ENCODE measurements at regions not wholly inside any gene's neighbourhood (a gene's known extent, or its start where the extent isn't known, plus 50 kb on each side); places are given as distances from the start of the nearest gene placed in this dataset.
A peak's percentile ranks its signal among the peaks of the same experiment; 100 is the strongest.

DNA sequence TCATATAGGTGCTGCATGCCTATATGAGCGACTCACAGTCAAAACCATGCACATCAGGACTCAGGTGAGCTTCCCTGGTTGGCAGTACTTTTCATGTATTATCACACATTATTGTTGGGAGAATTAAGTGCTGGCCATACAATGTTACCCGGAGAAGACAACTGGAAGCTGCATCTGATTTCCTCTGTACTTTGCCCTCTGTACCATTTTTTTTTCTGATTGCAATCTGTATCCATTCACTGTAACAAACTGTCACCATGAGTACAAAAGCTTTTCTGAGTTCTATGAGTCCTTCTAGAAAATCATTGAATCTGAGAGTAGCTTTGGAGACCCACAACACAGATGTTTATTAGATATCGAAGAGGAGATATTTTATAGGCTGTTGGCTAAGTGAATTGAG lies 651.0 kb downstream of the NR2F1-AS1 start:
- DNase-seq (ENCODE audit: low read depth) = no peak

DNA sequence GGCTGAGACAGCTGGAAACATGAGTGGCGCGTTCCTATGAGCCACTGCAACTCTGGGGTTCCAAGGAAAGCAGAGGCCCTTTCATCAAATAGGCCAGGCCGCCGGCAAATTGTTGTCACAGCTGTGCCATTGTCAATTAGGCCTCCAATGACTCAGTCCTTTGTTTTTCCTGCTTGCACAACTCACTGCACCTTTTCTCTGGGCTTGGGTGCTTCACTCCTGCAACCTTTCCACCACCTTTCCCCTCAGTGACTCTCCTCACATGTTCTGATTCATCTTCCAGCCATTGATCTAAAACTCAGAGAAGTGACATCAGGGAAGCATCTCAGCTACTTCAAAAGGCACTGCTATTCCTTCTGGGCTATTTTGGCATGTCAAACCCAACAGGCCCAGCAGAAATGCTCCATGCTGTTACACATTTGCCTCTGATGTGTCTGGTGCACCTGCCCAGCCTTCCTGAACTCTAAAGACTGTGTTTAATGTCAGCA lies 653.7 kb downstream of the NR2F1-AS1 start:
- no peak for DNase-seq (ENCODE audit: low read depth)

DNA sequence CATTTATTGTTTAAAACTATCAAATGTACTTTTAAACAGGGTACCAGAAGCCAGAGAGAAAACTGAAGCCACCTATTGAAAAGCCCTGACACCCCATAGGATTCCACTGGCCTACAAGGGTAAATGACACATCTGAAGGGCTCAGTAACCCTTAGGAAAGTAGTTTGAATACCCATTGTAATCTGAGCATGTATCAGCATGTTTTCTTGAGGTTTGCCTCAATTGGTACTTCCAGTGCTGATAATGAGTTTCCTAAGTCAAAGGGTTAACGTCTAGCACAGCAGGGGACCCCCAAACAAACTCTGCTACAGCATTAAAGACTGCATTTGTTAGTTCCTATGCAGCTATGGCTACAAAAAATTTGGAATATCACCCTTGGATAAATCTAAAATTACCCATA lies 657.1 kb downstream of the NR2F1-AS1 start:
- DNase-seq (ENCODE audit: low read depth) = no peak

DNA sequence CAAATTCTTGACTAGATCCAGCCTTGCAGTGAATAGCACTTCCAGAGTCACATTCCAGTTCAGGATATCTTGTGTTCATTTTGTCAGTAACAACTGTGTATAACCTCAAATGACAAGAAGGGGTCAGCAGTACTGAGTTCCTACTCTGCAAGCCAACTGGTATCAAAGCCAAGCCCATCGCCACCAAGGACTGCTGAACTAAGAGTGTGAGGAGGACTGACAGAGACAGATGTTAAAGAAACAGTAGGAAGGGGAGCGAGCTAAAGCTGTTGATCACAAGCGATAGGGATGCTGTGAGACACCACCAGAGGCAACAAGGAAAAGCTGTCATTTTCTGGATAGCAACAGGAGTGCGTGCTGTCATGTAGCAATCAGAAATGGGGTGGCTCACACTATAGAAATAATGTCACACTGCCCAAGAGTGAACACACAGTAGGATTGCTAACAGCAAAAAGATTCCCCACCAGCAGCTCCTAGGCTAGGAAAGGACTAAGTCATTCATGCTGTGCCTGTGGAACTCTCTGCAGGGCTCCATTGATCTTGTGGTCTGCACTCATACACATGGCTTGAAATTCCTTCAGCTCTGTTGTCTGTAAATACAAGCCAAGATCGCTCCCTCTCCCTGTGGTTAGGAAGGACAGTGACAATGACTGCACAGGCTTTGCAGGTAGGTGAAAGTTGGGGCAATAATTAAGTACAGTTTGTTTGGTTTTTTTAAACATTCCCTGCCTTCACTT lies 658.6 kb downstream of the NR2F1-AS1 start:
- DNase-seq (ENCODE audit: low read depth) = no peak

DNA sequence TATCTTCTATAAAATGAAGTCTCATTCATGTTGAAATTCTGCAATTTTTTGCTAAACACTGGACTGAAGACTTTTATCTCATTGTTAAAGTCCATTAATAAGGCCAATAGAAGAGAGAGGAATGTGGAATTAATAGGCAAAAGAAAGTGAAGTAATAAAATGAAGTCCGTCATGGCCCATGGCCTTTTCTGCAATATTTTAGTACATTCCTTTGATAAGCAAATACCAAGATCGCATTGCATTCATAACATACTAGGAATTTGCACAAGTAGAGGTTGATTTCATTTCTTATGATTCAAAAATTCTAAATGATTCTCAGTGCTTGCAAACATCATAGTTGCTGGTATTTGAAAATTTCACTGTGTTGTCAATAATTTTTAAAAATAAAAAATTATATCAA lies 664.0 kb downstream of the NR2F1-AS1 start:
- DNase-seq (ENCODE audit: low read depth) = no peak

DNA sequence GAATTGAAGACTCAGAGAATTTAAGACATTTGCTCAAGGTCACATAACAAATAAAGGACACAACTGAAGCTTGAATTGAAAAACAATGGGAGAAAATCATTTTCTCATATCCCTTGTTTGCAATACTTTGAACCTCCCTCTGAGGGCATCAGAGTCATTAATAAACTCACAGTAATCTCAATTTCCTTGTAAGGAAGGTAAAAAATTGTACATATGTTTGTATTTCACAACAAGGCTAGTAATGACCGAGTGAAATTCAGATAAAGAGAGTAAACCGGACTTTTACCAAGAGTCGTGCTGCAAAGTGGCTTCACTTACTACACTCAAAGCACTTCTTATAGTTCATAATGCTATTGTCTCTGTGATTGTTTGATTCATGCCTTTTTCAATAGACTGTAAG lies 665.0 kb downstream of the NR2F1-AS1 start:
- DNase-seq (ENCODE audit: low read depth) = peak; percentile 20

DNA sequence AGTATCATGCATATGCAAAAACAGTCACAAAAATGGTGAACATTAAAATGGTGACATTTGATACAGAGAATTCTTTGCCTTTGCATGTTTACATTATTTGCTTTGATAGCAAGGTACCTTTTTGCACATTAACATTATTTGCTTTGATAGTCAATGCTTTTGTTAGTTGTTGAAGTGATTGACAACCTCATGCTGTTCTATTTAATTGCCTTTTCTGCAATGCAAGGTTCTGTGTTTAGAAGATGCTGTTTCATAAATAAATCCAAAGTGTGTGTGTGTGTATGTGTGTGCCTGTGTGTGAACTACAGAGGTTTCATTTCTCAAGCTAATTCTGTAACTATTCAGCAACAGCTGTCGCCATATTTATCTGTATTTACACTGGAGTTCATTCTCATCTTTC lies 668.7 kb downstream of the NR2F1-AS1 start:
- no peak for DNase-seq (ENCODE audit: low read depth)

DNA sequence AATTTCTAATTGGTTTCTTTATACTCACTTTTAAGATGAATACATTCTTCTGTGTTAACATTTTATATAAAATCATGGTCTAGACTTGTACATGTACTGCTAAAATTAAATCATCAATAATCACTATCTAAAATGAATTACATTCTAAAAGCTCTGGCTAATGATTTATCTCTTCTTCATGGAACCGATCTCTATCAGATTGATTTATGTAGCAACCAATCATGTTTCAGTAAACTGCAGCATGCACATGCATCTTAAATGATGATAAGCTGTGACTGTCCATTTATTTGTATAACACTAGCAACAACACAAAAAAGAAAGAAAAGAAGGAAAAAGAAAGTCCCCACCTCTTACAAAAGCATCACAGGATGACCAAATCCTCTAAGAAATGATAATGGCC lies 669.2 kb downstream of the NR2F1-AS1 start:
- DNase-seq (ENCODE audit: low read depth) = no peak

DNA sequence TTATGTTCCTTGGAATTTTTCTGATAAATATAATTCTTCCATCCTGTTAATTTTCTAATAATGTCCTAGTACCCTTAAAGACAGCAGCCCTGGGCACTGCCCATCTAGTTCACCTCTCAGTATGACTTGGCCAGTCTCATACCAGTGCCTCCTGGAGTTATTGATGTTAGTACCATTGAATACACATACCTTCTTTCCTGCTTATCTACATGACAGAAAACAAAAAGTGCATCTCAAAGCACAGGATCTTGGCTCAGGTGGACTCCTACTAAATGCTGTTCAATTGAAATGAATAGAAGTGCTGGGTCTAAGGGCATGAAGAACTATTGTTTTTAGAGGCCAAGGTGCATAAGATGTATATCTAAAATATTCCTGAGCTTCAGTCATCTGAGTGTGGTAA lies 669.7 kb downstream of the NR2F1-AS1 start:
- DNase-seq (ENCODE audit: low read depth) = no peak

DNA sequence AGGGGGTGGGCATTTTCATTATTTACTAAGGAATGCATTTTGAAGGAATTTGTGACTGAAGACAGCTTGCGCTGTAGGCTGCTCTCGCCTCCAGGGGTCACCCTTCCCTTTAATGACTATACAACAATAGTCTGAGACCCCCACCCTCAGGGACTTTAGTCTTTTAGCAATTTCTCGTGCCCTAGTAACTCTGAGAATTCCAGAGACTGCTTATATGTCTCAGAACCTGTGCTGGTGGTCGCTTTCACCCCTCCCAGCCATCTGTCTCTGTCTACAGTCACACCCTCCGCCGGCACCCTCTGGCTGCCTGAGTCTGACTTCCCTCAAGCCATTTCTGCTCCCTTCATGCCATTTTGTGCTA lies 671.4 kb downstream of the NR2F1-AS1 start:
- peak; percentile 4 for DNase-seq (ENCODE audit: low read depth)

DNA sequence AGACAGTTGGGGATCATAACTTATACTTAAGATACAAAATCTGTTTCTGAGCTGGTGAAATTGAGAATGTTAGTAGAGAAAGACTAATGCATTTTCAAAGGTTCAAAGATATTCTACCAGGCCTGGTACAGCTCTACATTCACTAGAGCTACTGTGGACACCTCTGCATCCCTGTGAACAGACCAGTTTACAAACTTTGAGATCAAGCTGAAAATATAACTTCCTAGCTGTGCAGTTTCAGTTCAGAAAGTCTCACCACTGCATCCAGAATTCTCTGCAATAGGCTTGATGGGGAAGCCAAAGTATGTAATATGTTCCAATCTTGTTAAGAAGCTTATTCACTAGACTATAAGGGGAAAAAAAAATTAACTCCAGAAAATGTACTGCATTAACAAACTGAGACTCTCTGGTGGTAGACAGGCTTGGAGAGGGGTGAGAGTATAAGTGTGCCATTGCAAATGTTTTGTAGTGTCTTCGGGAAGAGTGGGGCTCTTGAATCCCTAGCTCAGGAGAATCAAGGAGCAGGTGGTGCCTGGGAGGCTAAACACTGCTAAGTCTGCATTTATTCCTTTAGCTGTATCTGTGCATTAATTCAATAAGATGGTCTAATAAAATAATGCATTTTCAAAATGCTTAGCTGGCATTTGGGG lies 671.9 kb downstream of the NR2F1-AS1 start:
- no peak for DNase-seq (ENCODE audit: low read depth)

DNA sequence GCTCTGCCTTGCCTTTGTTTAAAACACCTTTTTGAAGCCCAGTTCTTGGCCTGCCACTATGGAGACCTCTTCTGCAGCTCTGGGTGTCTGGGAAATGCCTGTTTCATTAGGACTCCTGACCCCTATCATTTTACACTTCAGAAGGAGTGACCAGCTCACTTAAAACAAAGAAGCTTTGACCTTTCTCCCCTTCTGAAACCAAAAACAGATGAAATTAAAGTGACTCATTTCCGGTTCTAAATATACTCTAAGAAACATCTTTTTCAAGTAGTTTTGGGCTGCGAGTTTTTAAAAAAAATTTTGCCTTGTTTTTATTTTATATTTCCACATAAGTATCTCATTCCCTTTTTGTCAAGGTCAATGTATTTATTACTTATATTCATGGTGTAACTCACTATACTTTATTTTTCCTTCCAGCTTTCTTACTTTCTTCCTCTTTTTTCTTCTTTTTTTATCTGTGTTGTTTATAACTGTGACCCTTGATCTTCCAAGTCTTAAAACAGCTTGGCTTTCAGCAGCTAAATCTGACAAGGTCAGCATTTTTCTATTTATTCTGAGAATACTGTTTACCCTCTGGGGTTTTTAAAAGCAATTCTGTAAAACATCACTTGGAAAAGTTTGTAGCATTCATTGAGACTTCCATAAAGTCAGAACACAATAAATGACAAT lies 672.9 kb downstream of the NR2F1-AS1 start:
- peak; percentile 49 for DNase-seq (ENCODE audit: low read depth)

DNA sequence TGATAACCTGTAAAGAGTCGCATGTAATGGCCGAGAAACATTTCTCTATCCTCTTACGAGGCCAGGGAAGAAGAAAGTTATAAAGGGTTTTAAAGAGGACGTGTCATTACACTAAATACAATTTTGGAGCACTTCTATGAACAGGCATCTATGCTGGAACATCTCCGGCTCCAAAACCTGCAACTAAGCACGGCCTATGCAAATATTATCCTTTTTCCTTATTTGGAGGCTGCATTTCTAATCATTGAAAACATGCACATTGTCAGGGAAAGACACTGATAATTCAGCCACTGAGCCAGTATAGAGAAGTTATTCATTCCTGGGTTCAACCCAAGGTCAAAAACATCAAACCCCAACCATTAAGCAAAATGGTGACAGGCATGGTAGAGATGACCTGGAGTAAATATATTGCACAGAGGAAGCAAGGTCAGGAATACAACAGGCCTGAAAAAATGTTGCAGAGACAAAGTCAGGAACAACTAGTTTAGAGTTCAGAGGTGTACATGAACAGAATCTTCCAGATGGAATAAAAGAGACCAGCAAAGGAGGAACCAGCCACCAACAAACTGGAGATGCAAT lies 674.1 kb downstream of the NR2F1-AS1 start:
- no peak for DNase-seq (ENCODE audit: low read depth)

DNA sequence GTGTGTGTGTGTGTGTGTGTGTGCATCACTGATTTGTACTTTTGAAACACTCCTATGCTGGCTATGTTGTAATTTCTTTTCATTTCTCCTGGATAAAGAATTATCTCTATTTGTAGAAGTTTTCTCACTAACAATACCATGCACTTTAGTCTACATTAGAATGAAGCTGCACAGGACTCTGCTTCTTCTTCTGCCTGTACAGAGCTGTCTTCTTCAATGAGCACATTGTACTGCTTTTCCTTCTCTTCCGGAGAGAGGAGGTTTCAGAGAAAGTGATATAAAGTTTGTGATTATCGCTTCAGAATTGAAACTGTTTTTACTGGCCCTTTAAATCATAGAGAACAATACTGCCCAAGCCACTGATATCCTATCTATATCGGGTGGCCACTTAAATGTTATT lies 677.0 kb downstream of the NR2F1-AS1 start:
- DNase-seq (ENCODE audit: low read depth) = no peak

DNA sequence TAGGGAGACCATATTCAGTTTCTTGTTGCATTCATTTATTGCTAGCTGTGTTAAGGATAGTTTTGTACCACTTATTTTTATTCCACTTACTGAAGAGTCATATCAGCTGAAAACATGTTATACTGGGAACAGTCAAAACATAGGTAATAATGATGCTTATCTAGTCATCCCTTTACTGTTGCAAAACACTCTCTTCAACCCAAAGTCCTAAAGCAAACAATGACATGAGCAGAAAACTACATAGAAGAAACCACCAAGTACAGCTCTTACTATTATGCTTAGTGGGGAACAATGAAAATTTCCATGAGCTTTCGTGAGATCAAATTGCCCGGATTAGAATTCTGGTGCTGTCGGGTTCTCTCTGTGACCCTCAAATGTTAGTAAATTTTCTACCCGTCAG lies 681.4 kb downstream of the NR2F1-AS1 start:
- no peak for DNase-seq (ENCODE audit: low read depth)

DNA sequence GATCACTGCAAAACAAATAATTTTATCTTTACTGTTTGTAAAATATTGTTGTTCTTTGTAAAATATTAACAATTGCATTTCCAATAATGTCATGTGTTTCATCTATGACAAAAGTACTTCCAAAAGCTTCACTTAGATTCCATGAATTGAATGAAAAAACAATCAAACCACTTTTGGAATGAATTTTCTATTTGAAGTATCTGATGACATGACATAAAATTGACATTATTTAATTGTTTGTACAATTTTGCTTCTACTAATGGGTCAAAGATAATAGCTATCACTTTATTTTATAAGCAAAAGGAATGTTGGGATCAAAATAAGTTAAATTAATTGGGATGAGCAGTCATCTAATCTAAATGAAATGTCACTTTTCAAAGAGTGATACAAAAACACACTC lies 684.3 kb downstream of the NR2F1-AS1 start:
- DNase-seq (ENCODE audit: low read depth) = no peak

DNA sequence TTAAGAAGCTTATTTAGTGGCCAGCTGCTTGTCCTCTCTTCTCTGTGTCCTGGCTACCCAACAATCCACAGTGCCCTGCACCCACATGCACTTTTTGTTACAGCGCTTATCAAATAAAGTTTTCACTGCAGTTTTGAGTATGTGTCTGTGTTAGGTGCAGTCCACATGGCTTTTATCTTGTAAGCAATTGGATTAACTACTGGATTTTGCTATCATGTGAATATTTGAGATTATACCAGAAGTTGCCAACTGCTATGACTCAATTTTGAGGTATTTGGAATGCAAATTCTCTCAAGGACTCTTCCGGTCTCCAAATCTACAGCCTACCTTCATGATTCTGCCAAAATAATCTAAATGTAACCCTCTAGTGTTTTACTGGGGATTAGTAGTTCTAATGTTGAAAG lies 690.2 kb downstream of the NR2F1-AS1 start:
- DNase-seq (ENCODE audit: low read depth) = no peak

DNA sequence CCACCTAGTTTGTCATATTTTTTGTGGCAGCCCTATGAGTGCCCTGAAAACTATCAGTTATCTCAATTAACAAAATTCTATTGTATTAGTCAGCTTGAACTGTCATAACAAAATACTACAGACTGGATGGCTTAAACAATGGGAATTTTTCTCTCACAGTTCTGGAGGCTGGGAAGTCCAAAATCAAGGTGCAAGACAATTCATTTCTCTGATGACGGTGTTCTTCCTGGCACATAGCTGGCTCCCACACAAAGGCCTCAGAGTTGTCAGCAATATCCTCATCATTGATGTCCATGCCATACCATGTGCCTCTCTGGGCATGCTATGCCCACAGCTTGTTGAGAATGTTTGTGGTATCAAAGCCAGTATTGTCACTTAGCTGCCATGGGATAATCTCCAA lies 691.9 kb downstream of the NR2F1-AS1 start:
- DNase-seq (ENCODE audit: low read depth) = no peak

DNA sequence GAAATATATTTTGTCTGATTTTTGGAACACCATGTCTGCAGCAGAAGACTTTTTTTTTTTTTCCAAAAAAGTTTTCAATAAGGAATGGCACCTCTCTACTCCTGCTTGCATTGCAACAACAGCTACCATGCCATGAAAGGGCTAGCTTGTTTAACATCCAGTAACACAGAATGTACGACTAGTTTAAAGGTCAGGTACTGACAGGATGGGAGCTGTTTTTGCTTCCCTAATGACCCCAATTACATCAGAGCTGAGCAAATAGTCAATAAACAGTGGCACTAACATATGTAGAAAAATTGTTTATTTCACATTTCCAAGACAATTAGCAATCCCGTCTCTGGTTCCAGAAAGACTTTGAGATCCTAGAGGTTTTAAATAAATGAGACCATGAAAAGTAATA lies 693.8 kb downstream of the NR2F1-AS1 start:
- no peak for DNase-seq (ENCODE audit: low read depth)

DNA sequence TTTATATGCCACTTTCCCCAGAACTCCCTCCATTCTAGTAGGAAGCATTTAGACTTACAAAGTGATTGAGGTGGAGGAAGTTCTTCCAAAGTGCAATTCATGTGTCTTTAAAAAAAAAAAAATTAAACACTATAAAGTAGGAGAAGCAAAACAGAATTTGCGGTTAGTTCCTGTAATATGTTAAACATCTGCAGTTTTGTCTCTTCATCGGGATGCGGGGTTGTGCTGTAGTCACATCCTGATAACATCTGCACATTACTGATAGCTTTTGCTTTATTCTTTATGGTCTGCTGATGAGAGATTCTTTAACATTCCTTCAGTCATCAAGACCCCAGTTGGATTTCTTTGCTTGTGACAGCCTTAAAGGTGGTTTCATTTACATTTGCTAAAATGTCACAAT lies 694.3 kb downstream of the NR2F1-AS1 start:
- DNase-seq (ENCODE audit: low read depth) = no peak

DNA sequence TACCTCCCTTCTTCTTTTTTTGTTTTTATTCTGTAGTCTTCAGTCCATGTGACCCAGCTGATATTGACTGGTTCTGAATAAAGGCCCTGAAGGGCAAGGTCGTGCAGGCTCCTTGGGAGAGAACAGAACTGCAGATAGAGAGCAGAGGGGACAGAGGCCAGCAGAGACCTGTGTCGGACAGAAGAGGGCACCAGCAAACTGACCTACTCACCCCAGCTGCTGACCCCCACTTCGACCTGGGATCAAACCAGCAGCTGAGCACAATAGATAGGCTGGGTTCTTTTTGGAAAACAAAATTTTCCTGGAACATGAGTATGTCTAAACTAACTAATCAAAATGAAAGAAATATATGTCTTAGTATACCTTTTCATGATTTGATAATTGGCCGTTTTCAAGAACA lies 695.1 kb downstream of the NR2F1-AS1 start:
- DNase-seq (ENCODE audit: low read depth) = no peak

DNA sequence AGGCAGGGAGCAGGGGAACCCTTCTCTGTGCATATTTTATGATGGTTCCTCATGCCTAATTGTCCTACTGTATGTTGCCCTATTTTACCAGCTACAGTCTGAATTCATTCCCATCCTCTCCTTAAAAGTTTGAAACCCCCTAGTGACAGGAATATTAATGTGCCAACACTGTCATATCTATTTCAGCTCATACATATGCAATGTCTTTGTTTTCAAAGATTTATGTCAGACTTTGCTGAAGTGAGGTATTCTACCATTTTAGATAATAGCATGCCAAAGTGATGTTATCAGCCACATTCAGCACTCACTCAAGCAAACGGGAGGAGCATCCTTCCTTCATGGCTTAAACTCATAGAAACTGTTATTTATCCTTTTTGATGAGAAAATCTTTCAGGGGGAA lies 696.5 kb downstream of the NR2F1-AS1 start:
- no peak for DNase-seq (ENCODE audit: low read depth)

Data from fibroblast of the conjunctiva (primary cell).